MG63 (cell line): ENCODE measurements at regions not wholly inside any gene's neighbourhood (a gene's known extent, or its start where the extent isn't known, plus 50 kb on each side); places are given as distances from the start of the nearest gene placed in this dataset.

ENCODE experiments used
- DNase-seq: peaks from one replicate; pipeline ENCODE4 v3.0.0-alpha.2; 2020
- H3K27me3 ChIP-seq: fragments of 250-450 bp; sonication (Bioruptor Pico); 2 replicates; pipeline ENCODE4 v1.5.1; 2020; ENCODE audit warnings: mild to moderate bottlenecking, moderate library complexity
- H3K36me3 ChIP-seq: fragments of 250-450 bp; sonication (Bioruptor Pico); 2 replicates; pipeline ENCODE4 v1.5.1; 2020; ENCODE audit warnings: mild to moderate bottlenecking, moderate library complexity
- H3K4me3 ChIP-seq: fragments of 250-450 bp; sonication (Bioruptor Pico); 2 replicates; pipeline ENCODE4 v1.5.1; 2020; ENCODE audit warnings: mild to moderate bottlenecking, moderate library complexity
- H3K9me3 ChIP-seq: fragments of 250-450 bp; sonication (Bioruptor Pico); 2 replicates; pipeline ENCODE4 v1.5.1; 2020; ENCODE audit warnings: mild to moderate bottlenecking, moderate library complexity

GRCh38 chr20:51995551-51995951 lies 193.2 kb upstream of the SALL4 start:
- no peak for DNase-seq
- H3K9me3 ChIP-seq = no peaks in the 10 kb centered on the region
- H3K36me3 ChIP-seq = no peaks in the 10 kb centered on the region
- no peaks in the 10 kb centered on the region for H3K27me3 ChIP-seq
- no peak overlapping the region for H3K4me3 ChIP-seq

- Histone ChIP-seq H3K4me3 (no peak overlapping the region), H3K27me3 (no peaks in the 10 kb centered on the region), H3K9me3 (no peaks in the 10 kb centered on the region), H3K36me3 (no peaks in the 10 kb centered on the region)
- no peak for DNase-seq
Observed at GRCh38 chr20:51994751-51995417, 192.6 kb upstream of the SALL4 start.

- Histone ChIP-seq H3K36me3 (no peaks in the 10 kb centered on the region), H3K4me3 (no peak overlapping the region), H3K9me3 (no peaks in the 10 kb centered on the region), H3K27me3 (no peaks in the 10 kb centered on the region)
- DNase-seq = no peak
Observed at GRCh38 chr20:51987812-51988211, 185.5 kb upstream of the SALL4 start.

- peak; percentile 73 for DNase-seq
Observed at GRCh38 chr20:51985013-51985415, 182.7 kb upstream of the SALL4 start.

GRCh38 chr20:51980277-51980676 lies 178.0 kb upstream of the SALL4 start:
- no peak for DNase-seq
- Histone ChIP-seq H3K27me3 (no peaks in the 10 kb centered on the region), H3K9me3 (peaks cover 11% of the 10 kb centered on the region), H3K36me3 (no peaks in the 10 kb centered on the region), H3K4me3 (no peak overlapping the region)

More at GRCh38 chr20:51985013-51985415, 182.7 kb upstream of the SALL4 start:
- Histone ChIP-seq H3K36me3 (no peaks in the 10 kb centered on the region), H3K4me3 (no peak overlapping the region), H3K27me3 (no peaks in the 10 kb centered on the region), H3K9me3 (no peaks in the 10 kb centered on the region)

- no peaks in the 10 kb centered on the region for H3K36me3 ChIP-seq
- H3K9me3 ChIP-seq = peaks cover 11% of the 10 kb centered on the region
- no peak overlapping the region for H3K4me3 ChIP-seq
- no peak for DNase-seq
- no peaks in the 10 kb centered on the region for H3K27me3 ChIP-seq
Observed at GRCh38 chr20:51979226-51979625, 176.9 kb upstream of the SALL4 start.

GRCh38 chr20:51978070-51978501 lies 175.8 kb upstream of the SALL4 start:
- Histone ChIP-seq H3K36me3 (no peaks in the 10 kb centered on the region), H3K27me3 (no peaks in the 10 kb centered on the region)
- DNase-seq = no peak

GRCh38 chr20:51972056-51972455 lies 169.7 kb upstream of the SALL4 start:
- no peak for DNase-seq

More at GRCh38 chr20:51978070-51978501, 175.8 kb upstream of the SALL4 start:
- Histone ChIP-seq H3K9me3 (peaks cover 11% of the 10 kb centered on the region), H3K4me3 (no peak overlapping the region)

GRCh38 chr20:51970858-51971257 lies 168.5 kb upstream of the SALL4 start:
- no peaks in the 10 kb centered on the region for H3K9me3 ChIP-seq
- no peak overlapping the region for H3K4me3 ChIP-seq
- DNase-seq = no peak
- H3K36me3 ChIP-seq = no peaks in the 10 kb centered on the region
- no peaks in the 10 kb centered on the region for H3K27me3 ChIP-seq

More at GRCh38 chr20:51972056-51972455, 169.7 kb upstream of the SALL4 start:
- no peak overlapping the region for H3K4me3 ChIP-seq
- H3K9me3 ChIP-seq = peaks cover 4% of the 10 kb centered on the region
- H3K27me3 ChIP-seq = no peaks in the 10 kb centered on the region
- no peaks in the 10 kb centered on the region for H3K36me3 ChIP-seq

- no peak for DNase-seq
- no peaks in the 10 kb centered on the region for H3K27me3 ChIP-seq
Observed at GRCh38 chr20:51969191-51969590, 166.9 kb upstream of the SALL4 start.

GRCh38 chr20:51968151-51968550 lies 165.8 kb upstream of the SALL4 start:
- H3K4me3 ChIP-seq = no peak overlapping the region
- no peaks in the 10 kb centered on the region for H3K27me3 ChIP-seq
- DNase-seq = no peak
- no peaks in the 10 kb centered on the region for H3K9me3 ChIP-seq
- no peaks in the 10 kb centered on the region for H3K36me3 ChIP-seq

More at GRCh38 chr20:51969191-51969590, 166.9 kb upstream of the SALL4 start:
- Histone ChIP-seq H3K36me3 (no peaks in the 10 kb centered on the region), H3K9me3 (no peaks in the 10 kb centered on the region), H3K4me3 (no peak overlapping the region)

- peak; percentile 55 for DNase-seq
- Histone ChIP-seq H3K27me3 (no peaks in the 10 kb centered on the region), H3K9me3 (no peaks in the 10 kb centered on the region), H3K4me3 (no peak overlapping the region), H3K36me3 (no peaks in the 10 kb centered on the region)
Observed at GRCh38 chr20:51966296-51966971, 164.1 kb upstream of the SALL4 start.

GRCh38 chr20:51961964-51962761 lies 159.8 kb upstream of the SALL4 start:
- Histone ChIP-seq H3K27me3 (no peaks in the 10 kb centered on the region), H3K4me3 (no peak overlapping the region)
- no peak for DNase-seq

GRCh38 chr20:51960047-51960675 lies 157.8 kb upstream of the SALL4 start:
- H3K36me3 ChIP-seq = no peaks in the 10 kb centered on the region
- no peaks in the 10 kb centered on the region for H3K27me3 ChIP-seq

More at GRCh38 chr20:51961964-51962761, 159.8 kb upstream of the SALL4 start:
- Histone ChIP-seq H3K36me3 (no peaks in the 10 kb centered on the region), H3K9me3 (no peaks in the 10 kb centered on the region)

GRCh38 chr20:51959066-51959542 lies 156.8 kb upstream of the SALL4 start:
- Histone ChIP-seq H3K36me3 (no peaks in the 10 kb centered on the region), H3K9me3 (no peaks in the 10 kb centered on the region), H3K27me3 (no peaks in the 10 kb centered on the region), H3K4me3 (no peak overlapping the region)
- DNase-seq = no peak

More at GRCh38 chr20:51960047-51960675, 157.8 kb upstream of the SALL4 start:
- Histone ChIP-seq H3K4me3 (no peak overlapping the region), H3K9me3 (no peaks in the 10 kb centered on the region)
- DNase-seq = no peak
